Tibial artery (tissue), 4 donors: ENCODE measurements at regions not wholly inside any gene's neighbourhood (a gene's known extent, or its start where the extent isn't known, plus 50 kb on each side); places are given as distances from the start of the nearest gene placed in this dataset.

Source experiments
- DNase-seq, 2 donors: peaks; one replicate each; pipeline ENCODE4 v3.0.0-alpha.2; 2019
- H3K27ac ChIP-seq, 2 donors: fragments of 200-600 bp; sonication (generic) in 1 of 2; 1 replicate in 1 of 2; 2 replicates in 1 of 2; pipeline ENCODE4 v1.5.1; 2018 to 2019; ENCODE audit warnings: mild to moderate bottlenecking in 1 of 2
- H3K27me3 ChIP-seq, 2 donors: fragments of 200-600 bp; sonication (generic) in 1 of 2; one replicate each; pipeline versions ENCODE4 v1.5.1 to v1.6.0; 2016 to 2019
- H3K36me3 ChIP-seq, 3 donors: fragments of 200-600 bp; sonication (generic) in 2 of 3; one replicate each; pipeline ENCODE4 v1.5.1; 2016 to 2019; ENCODE audit warnings: mild to moderate bottlenecking in 2 of 3
- H3K4me1 ChIP-seq, 4 donors: fragments of 200-600 bp; sonication (generic) in 2 of 4; 1 replicate in 3 of 4; 2 replicates in 1 of 4; pipeline ENCODE4 v1.5.1; 2016 to 2019
- H3K4me3 ChIP-seq, 2 donors: fragments of 200-600 bp; sonication (generic) in 1 of 2; 1 replicate in 1 of 2; 2 replicates in 1 of 2; pipeline ENCODE4 v1.5.1; 2018 to 2019; ENCODE audit warnings: mild to moderate bottlenecking in 2 of 2
- H3K9me3 ChIP-seq, 3 donors: fragments of 200-600 bp; sonication (generic) in 1 of 3; one replicate each; pipeline ENCODE4 v1.5.1; 2016 to 2019
- CTCF ChIP-seq, 2 experiments: fragments of 200-600 bp in 1 of 2; fragments of 450-650 bp in 1 of 2; IDR thresholded peaks; one replicate each; pipeline ENCODE4 v1.5.1; 2017 to 2019; ENCODE audit warnings: antibody characterized with exemption in 2 of 2, mild to moderate bottlenecking in 1 of 2, moderate library complexity in 1 of 2
- intact Hi-C: fragments of 100-400 bp; cut with DNase I; formaldehyde crosslinking; loops from one replicate; pipeline ENCODE4 v1.15.0; 2023; ENCODE audit warnings: low total_unique reads

DNA sequence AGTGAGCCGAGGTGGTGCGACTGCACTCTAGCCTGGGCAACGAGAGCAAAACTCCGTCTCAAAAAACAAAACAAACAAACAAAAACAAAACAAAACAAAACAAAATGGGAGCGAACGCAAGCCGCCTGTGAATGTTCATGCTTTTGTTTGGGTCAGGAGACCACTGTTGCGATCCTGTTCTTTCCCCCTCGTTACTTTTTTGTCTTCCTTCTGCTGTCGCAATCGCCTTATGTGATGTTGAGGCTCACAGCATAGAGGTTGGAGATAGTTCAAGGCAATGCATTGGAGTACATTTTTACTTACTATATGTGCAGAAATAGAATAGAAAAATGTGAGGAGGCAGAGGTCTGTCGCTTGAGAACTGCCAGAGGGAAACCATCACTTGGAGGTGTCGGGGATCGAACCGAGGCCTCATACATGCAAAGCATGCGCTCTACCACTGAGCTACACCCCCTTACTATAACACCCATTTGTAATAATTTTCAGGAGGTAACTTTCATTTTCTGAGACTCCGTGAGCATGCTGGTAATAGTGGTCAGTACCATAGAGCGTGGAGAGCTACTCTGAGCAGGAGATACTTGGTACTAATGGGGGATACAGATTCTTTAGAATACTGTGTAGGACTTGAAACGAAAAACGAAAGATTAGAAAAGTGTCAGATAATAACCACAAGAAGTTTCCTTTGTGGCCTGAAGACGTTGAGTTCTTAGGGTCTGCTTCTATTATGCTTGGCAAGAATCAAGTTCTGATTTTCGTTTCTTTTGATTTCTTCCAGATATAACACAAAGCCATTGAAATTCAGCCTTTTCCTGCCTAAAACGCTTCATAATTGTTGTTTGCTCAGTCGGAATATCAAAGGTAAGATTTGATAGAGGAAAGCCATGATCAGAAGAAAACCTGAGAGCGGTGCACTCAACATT, 121.1 kb downstream of the TRIM27 start:
- no peak for DNase-seq
- H3K9me3 ChIP-seq, result no peaks in the 10 kb centered on the region
- H3K36me3 ChIP-seq, result no peaks in the 10 kb centered on the region
- H3K4me3 ChIP-seq, result no peak overlapping the region
- H3K27me3 ChIP-seq, result peaks cover 0 to 46% of the 10 kb centered on the region in 2 donors
- no peaks in the 10 kb centered on the region for H3K4me1 ChIP-seq
- intact Hi-C loops, result no loop called here
- no peak for TF ChIP-seq CTCF (IDR thresholded peaks at IDR 0.05)
- H3K27ac ChIP-seq, result no peak overlapping the region

DNA sequence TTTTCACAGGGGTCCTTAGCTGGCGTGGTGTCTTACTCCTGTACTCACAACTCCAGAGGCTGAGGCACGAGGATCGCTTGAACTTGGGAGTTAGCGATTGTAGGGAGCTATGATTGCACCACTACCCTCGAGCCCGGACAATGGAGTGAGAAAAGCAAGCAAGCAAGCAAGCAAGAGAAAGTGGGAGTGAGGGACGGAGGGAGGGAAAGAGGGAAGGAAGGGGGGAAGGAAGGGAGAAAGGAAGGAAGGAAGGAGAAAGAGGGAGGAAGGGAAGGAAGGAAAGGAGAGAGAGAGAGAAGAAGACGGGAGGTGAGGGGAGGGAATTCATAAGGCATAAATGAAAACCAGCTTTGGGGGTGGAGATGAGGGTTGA, 120.5 kb downstream of the TRIM27 start:
- intact Hi-C loops, result no loop called here
- Histone ChIP-seq H3K27ac (no peak overlapping the region), H3K4me3 (no peak overlapping the region), H3K27me3 (peaks cover 0 to 48% of the 10 kb centered on the region in 2 donors), H3K9me3 (no peaks in the 10 kb centered on the region), H3K36me3 (no peaks in the 10 kb centered on the region), H3K4me1 (no peaks in the 10 kb centered on the region)
- no peak for TF ChIP-seq CTCF (IDR thresholded peaks at IDR 0.05)
- no peak for DNase-seq

DNA sequence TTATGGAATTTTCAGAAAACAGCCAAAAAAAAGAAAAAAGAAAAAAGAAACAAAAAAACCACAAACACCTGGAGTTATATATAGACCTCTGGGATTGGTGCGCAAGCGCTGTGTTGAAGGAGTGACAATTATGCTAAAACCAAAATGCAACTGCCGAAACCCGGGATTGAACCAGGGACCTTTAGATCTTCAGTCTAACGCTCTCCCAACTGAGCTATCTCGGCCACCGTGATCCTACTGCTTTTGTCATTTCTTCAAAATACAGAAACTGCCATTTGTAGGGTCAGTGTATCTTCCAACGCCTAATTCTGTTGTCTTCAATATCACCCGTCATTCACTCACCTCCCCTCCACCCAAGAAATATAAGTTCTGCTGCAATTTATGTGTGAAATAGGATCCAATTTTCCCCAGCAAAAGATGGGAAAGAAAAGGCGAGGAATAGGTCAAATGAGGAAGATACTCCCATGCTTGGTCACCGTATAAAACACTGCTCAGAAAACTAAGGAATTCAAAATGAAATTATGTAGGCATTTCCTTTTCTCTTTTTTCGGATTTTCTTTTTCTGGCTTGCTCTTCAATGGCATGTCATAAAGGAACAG, 116.0 kb downstream of the TRIM27 start:
- intact Hi-C loops, result no loop called here

DNA sequence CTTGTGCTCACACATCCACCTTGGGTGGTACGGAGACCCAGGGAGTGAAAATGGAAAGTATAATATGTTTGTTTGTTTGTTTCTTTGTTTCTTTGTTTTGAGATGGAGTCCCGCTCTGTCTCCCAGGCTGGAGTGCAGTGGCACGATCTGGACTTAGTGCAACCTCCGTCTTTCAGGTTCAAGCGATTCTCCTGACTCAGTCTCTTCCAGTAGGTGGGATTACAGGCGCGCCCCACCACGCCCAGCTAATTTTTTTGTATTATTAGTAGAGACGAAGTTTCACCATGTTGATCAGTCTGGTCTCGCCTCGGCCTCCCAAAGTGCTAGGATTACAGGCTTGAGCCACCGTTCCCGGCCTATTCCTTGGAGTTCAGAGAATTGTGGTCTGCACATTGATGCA, 115.4 kb downstream of the TRIM27 start:
- no peaks in the 10 kb centered on the region for H3K36me3 ChIP-seq
- no peaks in the 10 kb centered on the region for H3K9me3 ChIP-seq
- H3K27me3 ChIP-seq, result peaks cover 0 to 73% of the 10 kb centered on the region in 2 donors
- H3K4me1 ChIP-seq, result no peaks in the 10 kb centered on the region
- intact Hi-C loops, result no loop called here
- no peak overlapping the region for H3K27ac ChIP-seq
- no peak overlapping the region for H3K4me3 ChIP-seq
- TF ChIP-seq CTCF (IDR thresholded peaks at IDR 0.05), result no peak
- DNase-seq, result no peak

More for the DNA sequence above, 116.0 kb downstream of the TRIM27 start:
- H3K4me3 ChIP-seq, result no peak overlapping the region
- no peak for DNase-seq
- H3K27me3 ChIP-seq, result peaks cover 0 to 72% of the 10 kb centered on the region in 2 donors
- H3K36me3 ChIP-seq, result no peaks in the 10 kb centered on the region
- no peaks in the 10 kb centered on the region for H3K9me3 ChIP-seq
- TF ChIP-seq CTCF (IDR thresholded peaks at IDR 0.05), result no peak
- no peaks in the 10 kb centered on the region for H3K4me1 ChIP-seq
- H3K27ac ChIP-seq, result no peak overlapping the region

DNA sequence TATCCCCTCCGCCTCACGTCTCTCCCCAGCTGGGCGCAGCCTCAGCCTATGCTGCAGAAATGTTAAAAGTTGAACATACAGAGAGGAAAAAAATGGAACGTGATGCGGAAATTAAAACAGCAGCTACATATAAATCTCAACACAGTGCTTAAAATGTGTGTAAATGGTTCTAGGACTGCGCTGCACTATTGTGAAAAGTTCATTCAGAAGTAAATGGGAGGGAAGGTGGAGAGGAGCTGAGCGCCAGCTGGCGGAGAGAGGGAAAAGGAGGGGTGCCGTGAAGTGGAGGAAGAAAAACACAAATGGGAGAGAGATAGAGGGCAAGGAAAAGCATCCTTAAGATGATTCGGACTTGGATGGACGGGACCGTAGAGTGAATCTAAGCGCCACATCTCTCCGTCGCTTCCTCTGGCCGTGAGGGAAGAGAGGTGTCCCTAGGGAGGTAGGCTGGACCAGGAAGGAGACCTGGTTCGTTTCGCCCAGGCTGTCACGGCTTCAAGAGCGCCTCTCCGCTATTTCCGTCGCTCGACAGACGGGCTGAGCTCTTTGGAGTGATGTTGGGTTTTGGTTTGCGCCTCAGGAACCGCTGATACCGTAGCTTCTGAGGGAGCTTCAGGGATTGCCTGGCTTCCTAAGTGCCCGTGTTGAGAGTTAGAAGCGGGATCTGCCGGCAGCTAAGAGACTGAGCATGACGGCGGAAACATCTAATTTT, 113.7 kb downstream of the TRIM27 start:
- intact Hi-C loops, result no loop called here
- Histone ChIP-seq H3K36me3 (no peaks in the 10 kb centered on the region), H3K4me1 (peaks cover 0 to 6% (median 2%) of the 10 kb centered on the region in 4 donors), H3K9me3 (no peaks in the 10 kb centered on the region), H3K27me3 (peaks cover 0 to 77% of the 10 kb centered on the region in 2 donors), H3K4me3 (no peak overlapping the region), H3K27ac (no peak overlapping the region)
- DNase-seq, result no peak
- TF ChIP-seq CTCF (IDR thresholded peaks at IDR 0.05), result no peak
